Fibroblast of pulmonary artery (primary cell): ENCODE measurements at regions not wholly inside any gene's neighbourhood (a gene's known extent, or its start where the extent isn't known, plus 50 kb on each side); places are given as distances from the start of the nearest gene placed in this dataset.

Experiments used
- DNase-seq: peaks from one replicate; pipeline ENCODE4 v3.0.0-alpha.2; 2010; ENCODE audit warnings: low read depth
- H3K4me3 ChIP-seq: replicated peaks from 2 replicates; pipeline ENCODE4 v1.5.1; 2011; ENCODE audit warnings: low read depth, mild to moderate bottlenecking, control low read depth, low read length, moderate library complexity
- TF ChIP-seq, protein P1 (sequence below): IDR thresholded peaks from 2 replicates; pipeline ENCODE4 v1.5.1; 2011; ENCODE audit warnings: mild to moderate bottlenecking, control low read depth, low read length, inconsistent platforms; ENCODE audit errors: missing control alignments

DNA sequence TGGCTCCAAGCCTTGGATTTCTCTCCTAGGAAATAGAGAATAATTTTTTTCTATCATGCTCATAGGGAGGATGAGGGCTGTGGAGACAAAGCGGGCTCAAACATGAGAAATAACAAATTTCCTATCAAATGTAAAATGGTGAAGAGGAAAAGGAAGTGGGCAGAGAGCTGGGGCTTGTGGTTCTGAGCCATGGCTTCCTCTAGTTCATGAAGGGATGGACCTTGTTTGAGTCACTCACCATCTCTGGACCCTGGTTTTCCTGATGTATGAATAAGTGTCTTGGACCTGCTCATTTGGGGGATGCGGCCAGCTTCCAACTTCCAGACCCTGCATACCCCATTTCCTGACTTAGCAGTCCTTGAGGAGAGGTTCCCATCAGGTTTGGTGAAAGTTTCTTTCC is 63.0 kb downstream of the MSX1 start:
- no peak for DNase-seq
- H3K4me3 ChIP-seq, result no peak overlapping the region

DNA sequence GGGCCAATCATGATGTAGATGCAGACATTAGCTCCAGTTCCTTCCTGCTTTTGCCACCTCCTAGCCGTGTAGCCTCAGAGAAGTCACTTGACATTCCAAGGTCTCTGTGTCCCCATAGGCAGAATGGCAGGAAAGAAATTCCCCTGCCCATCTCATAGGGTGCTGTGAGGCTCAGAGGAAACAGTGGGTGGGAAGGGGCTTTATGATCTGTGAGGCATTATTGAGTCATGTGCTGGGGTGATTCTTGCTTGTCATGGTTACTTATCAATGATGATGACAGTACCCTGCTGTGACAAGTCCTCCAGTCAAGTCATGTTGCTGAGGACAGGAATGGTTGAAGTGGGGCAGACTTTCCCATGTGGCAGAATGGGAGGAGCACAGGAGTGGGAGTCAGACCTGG is 63.7 kb downstream of the MSX1 start:
- TF ChIP-seq, protein P1, sequence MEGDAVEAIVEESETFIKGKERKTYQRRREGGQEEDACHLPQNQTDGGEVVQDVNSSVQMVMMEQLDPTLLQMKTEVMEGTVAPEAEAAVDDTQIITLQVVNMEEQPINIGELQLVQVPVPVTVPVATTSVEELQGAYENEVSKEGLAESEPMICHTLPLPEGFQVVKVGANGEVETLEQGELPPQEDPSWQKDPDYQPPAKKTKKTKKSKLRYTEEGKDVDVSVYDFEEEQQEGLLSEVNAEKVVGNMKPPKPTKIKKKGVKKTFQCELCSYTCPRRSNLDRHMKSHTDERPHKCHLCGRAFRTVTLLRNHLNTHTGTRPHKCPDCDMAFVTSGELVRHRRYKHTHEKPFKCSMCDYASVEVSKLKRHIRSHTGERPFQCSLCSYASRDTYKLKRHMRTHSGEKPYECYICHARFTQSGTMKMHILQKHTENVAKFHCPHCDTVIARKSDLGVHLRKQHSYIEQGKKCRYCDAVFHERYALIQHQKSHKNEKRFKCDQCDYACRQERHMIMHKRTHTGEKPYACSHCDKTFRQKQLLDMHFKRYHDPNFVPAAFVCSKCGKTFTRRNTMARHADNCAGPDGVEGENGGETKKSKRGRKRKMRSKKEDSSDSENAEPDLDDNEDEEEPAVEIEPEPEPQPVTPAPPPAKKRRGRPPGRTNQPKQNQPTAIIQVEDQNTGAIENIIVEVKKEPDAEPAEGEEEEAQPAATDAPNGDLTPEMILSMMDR, result no peak
- no peak overlapping the region for H3K4me3 ChIP-seq
- DNase-seq, result no peak

More for the DNA sequence above, 63.0 kb downstream of the MSX1 start:
- TF ChIP-seq, protein P1, result no peak

DNA sequence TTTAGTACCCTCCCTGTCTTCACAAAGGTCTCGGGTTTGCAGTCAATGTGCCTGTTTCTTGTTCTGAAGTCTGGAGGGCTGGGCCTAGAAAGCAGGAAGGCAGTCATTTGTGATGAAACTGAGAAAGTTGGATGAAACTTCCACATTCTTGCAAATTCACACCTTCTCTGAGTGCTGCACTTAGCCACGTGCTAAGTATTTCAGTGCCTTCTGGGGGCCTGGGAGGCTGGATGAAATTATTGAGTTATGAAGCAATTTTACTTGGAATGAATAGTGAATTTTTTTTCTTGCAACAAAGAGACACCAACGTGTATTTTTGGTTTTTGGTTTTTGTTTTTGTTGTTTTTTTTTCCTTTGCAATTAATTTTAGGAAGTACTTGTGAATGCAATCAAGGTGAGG is 71.2 kb downstream of the MSX1 start:
- TF ChIP-seq, protein P1, result no peak
- H3K4me3 ChIP-seq, result no peak overlapping the region
- DNase-seq, result no peak

DNA sequence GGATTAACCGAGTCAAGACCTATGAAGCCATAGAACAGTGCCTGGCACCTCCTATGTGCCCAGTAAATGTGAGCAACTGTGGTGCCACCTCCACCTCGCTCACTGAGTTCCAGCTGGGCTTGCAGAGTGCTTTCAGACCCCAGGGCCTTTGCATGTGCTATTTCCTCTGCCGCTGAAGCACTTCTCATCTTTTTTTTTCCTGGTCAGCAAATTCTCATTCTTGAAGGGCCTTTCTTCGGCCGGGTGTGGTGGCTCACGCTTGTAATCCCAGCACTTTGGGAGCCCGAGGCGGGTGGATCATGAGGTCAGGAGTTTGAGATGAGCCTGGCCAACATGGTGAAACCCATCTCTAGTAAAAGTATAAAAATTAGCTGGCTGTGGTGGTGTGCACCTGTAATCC is 76.5 kb downstream of the MSX1 start:
- TF ChIP-seq, protein P1, result no peak
- DNase-seq, result no peak
- no peak overlapping the region for H3K4me3 ChIP-seq

DNA sequence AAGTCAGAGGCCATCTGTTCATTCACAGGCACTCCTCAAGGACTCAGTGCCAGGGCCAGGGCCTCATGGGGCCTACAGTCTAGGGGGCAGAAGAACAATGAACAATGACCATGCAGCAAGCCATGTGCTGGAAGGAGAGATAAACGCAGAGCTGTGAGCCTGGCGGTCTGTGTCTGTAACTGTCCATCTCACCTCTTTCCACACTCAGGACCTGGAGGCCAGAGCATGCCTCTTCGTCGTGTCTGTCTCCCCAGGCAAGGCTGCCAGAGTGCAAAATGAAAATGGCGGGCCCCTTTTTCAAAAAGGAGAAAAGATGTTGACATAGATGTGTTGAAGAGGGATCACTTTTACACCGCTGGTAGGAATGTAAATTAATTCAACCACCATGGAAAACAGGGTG is 78.5 kb downstream of the MSX1 start:
- TF ChIP-seq, protein P1, result no peak
- no peak for DNase-seq
- no peak overlapping the region for H3K4me3 ChIP-seq

DNA sequence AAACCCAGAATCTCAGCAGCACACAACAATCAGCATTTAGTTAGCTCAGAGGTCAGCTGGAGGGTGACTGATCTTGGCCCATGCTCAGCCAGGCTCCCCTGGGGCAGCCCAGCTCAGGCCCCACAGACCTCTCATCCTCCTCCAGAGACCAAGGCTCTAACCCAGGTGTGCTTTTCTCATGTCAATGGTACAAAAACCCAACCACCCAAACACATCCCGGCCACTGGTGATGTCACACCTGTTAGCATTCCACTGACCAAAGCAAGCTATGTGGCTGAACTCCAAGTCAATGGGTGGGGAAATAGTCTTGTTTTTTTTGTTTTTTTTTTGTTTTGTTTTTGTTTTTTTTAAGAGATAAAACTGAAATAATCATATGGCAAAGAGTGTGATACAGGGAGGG is 77.5 kb downstream of the CYTL1 start:
- DNase-seq, result no peak
- H3K4me3 ChIP-seq, result no peak overlapping the region
- TF ChIP-seq, protein P1, result no peak

DNA sequence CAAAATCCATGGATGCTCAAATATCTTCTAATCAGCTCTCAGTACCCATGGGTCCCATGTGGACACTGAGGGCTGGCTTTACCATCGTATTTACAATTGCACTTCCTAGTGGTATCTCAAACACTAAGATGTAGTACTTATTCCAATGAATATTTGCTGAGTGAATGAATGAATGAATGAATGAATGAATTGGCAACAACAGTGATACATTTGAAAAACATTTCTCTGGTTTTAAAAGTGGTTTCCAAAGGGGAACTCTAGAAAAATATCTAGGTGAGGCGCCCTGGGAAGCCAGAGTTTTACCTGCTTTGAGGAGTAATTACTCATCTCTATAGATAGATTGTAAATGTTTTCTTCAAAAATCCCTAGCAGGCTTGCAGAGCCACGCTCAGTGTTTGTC is 76.6 kb downstream of the CYTL1 start:
- TF ChIP-seq, protein P1, result no peak
- DNase-seq, result no peak
- no peak overlapping the region for H3K4me3 ChIP-seq
